ENCODE measurements at regions not wholly inside any gene's neighbourhood (a gene's known extent, or its start where the extent isn't known, plus 50 kb on each side); places are given as distances from the start of the nearest gene placed in this dataset.

DNA sequence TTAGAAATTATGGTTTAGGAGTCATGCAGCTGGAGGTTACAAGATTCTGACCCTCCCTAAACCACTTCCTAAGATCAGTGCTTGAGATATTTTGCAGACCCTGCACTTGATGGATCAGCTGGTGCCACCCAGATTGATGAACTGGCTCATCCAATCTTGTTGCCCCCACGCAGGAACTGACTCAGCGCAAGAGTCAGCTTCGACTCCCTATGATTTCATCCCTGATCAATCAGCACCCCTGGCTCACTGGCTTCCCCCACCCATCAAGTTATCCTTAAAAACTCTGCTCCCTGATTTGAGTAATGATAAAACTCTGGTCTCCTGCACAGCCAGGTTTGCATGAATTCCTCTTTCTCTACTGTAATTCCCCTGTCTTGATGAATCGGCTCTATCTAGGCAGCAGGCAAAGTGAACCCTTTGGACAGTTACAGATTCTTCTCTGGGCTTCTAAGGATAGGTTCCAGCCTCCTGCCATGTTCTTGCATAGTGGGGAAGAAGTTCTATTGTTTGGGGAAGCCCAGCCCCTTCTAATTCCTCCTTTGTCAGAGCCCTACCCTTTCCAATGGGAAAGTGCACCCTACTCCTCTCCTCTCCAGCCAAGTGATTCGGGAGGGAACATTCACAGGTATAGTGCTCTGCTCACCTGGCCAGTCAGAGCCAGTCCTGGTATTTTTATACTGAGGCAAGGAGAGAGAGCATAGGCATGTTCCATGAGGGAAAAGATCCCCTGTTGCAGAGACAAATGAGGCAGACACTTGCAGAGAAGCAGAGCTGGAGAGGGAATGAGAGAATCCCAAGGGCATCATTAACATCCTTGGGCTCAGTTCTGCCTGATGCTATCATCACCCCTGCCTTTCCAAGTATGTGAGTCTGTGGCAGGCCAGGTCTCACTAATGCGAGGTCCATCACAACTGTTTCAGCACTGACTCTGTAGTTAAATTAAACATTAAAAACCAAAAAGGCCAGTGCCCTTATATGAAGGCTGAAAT is 224.4 kb upstream of the GALNT17 start:
- no peak for DNase-seq (ENCODE audit: low read depth)
- no peak overlapping the region for H3K4me3 ChIP-seq (ENCODE audit: low read depth, low read length)
- TF ChIP-seq, protein P1, sequence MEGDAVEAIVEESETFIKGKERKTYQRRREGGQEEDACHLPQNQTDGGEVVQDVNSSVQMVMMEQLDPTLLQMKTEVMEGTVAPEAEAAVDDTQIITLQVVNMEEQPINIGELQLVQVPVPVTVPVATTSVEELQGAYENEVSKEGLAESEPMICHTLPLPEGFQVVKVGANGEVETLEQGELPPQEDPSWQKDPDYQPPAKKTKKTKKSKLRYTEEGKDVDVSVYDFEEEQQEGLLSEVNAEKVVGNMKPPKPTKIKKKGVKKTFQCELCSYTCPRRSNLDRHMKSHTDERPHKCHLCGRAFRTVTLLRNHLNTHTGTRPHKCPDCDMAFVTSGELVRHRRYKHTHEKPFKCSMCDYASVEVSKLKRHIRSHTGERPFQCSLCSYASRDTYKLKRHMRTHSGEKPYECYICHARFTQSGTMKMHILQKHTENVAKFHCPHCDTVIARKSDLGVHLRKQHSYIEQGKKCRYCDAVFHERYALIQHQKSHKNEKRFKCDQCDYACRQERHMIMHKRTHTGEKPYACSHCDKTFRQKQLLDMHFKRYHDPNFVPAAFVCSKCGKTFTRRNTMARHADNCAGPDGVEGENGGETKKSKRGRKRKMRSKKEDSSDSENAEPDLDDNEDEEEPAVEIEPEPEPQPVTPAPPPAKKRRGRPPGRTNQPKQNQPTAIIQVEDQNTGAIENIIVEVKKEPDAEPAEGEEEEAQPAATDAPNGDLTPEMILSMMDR (IDR thresholded peaks at IDR 0.05; ENCODE audit: insufficient read depth, low read depth, low read length, missing control alignments), result no peak

DNA sequence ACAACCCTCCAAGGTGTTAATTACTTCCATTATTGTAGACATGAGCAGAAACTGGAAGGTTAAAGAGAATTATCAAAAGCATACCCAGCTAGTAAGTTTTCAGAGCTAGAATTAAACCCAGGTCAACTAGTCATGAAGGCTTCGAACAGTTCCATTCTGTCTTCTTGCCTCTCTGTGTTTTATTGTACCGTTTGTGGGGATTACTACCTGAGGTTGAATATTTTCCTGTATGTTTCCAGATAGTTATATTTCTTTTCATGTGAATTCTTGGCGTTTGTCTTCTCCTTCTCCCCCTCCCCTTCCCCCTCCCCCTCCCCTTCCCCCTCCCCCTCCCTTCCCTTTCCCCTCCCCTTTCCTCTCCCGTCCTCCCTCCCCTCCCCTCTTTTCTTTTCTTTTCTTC is 218.0 kb upstream of the GALNT17 start:
- TF ChIP-seq, protein P1 (IDR thresholded peaks at IDR 0.05; ENCODE audit: insufficient read depth, low read depth, low read length, missing control alignments), result no peak
- no peak overlapping the region for H3K4me3 ChIP-seq (ENCODE audit: low read depth, low read length)
- no peak for DNase-seq (ENCODE audit: low read depth)

DNA sequence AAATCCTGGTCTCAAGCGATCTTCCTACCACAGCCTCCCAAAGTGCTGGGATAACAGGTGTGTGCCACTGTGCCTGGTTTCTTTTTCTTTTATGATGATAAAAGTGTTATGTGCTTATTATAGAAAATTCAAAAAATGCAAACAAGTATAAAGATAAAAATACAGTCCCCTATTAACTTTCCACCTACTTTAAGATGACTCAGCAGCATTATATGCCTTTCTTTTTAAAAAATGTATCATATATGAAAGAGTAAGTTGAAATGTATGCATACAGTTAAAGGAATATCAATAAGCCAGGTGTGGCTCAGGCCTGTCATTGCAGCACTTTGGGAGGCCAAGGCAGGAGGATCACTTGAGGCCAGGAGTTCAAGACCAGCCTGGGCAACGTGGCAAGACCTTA is 216.9 kb upstream of the GALNT17 start:
- TF ChIP-seq, protein P1 (IDR thresholded peaks at IDR 0.05; ENCODE audit: insufficient read depth, low read depth, low read length, missing control alignments), result no peak
- no peak overlapping the region for H3K4me3 ChIP-seq (ENCODE audit: low read depth, low read length)

DNA sequence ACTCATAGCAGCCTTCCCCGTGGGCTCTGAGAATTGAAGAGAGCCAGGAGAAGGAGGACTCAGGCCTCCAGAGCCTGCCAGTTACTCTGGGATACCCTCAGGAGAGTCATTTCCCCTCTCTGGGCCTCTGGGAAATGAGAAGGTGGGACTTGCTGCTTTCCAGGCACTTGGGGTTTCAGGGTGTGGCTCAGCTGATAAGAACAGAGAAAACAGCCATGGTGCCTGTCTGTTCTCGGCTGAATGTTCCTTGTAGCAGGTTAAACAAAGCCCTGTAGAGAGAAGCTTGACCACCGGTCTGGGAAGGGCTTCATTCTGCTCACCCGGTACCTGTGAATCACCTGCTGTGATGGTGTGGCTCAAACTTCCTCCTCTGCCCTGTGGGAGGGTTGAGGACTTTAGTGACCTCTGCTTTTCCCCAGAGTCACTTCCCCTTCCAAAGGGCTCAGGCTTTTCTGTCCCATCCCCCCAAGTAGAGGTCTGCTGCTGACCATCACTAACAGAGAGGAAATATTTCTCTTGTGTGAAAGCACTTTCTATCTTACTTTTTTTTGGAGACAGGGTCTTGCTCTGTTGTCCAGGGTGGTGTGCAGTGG is 212.4 kb upstream of the GALNT17 start:
- no peak for DNase-seq (ENCODE audit: low read depth)
- H3K4me3 ChIP-seq (ENCODE audit: low read depth, low read length), result no peak overlapping the region
- TF ChIP-seq, protein P1 (IDR thresholded peaks at IDR 0.05; ENCODE audit: insufficient read depth, low read depth, low read length, missing control alignments), result no peak

More for the DNA sequence above, 216.9 kb upstream of the GALNT17 start:
- DNase-seq (ENCODE audit: low read depth), result no peak

DNA sequence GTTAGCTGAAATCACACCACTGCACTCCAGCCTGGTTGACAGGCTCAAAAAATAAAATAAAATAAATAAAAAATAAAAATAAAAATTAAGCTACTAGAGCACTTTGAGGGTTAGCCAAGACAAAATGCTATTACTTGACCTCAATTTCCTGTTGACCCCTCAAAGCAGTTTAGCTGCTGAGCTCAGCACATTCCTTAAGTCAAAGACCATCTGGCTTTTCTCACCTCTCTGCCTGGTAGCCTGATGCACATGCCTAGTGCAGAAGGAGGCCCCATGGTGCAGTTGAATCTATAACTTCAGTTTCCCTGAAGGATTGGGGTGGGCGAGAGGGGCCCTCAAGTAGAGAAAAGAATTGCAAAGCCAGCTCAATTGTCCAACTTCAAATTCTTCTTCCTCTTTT is 211.1 kb upstream of the GALNT17 start:
- H3K4me3 ChIP-seq (ENCODE audit: low read depth, low read length), result no peak overlapping the region
- TF ChIP-seq, protein P1 (IDR thresholded peaks at IDR 0.05; ENCODE audit: insufficient read depth, low read depth, low read length, missing control alignments), result no peak
- no peak for DNase-seq (ENCODE audit: low read depth)

DNA sequence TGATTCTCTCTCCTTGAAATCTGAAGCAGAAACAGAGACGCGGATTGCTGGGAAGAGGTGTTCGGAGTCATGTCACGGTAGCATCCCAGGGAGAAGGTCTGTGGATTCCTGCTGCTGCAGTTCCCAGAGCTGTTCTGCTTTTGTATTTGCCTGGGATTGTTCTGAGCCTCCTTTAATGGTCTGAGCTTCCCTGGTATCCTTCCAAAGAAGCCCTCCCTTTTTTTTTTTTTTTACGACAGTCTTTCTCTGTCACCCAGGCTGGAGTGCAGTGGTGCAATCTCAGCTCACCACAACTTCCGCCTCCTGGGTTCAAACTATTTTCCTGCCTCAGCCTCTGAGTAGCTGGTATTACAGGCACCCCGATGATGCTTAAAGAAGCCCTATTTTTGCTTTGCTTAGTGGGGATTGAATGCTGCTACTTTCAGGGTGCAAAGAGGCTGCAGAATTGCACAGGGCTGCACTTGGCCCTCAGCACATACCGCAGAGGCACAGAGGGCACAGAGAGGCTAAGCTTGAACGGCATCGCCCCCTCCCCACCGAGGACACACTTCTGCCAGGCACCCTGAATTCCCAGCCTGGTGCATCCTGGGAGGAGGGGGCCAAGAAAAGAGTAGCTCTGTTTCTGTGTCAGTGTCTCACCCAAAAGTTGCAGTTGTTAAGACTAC is 208.6 kb upstream of the GALNT17 start:
- no peak for DNase-seq (ENCODE audit: low read depth)
- TF ChIP-seq, protein P1 (IDR thresholded peaks at IDR 0.05; ENCODE audit: insufficient read depth, low read depth, low read length, missing control alignments), result no peak
- no peak overlapping the region for H3K4me3 ChIP-seq (ENCODE audit: low read depth, low read length)
